GM12878 (cell line): ENCODE measurements at regions not wholly inside any gene's neighbourhood (a gene's known extent, or its start where the extent isn't known, plus 50 kb on each side); places are given as distances from the start of the nearest gene placed in this dataset.

ENCODE experiments used
- CBX5 ChIP-seq: sonication (generic); IDR thresholded peaks from 2 replicates; pipeline ENCODE4 v1.6.1; 2016; ENCODE audit warnings: low read depth, moderate library complexity, mild to moderate bottlenecking, inconsistent platforms
- CREB1 ChIP-seq: IDR thresholded peaks from 2 replicates; pipeline ENCODE4 v1.6.1; 2012; ENCODE audit warnings: low read depth, mild to moderate bottlenecking, inconsistent platforms
- DPF2 ChIP-seq: fragments of 450-650 bp; IDR thresholded peaks from 2 replicates; pipeline ENCODE4 v1.6.1; 2017; ENCODE audit warnings: mild to moderate bottlenecking
- EZH2 ChIP-seq: IDR thresholded peaks from 2 replicates; pipeline ENCODE4 v1.6.1; 2012; ENCODE audit warnings: low read depth, mild to moderate bottlenecking, control low read depth, inconsistent platforms, low read length, borderline replicate concordance; ENCODE audit not compliant: control insufficient read depth
- PAX5 ChIP-seq: IDR thresholded peaks from 2 replicates; pipeline ENCODE4 v1.6.1; 2011; ENCODE audit warnings: low read depth, low read length, borderline replicate concordance
- POLR2AphosphoS5 ChIP-seq: IDR thresholded peaks from 2 replicates; pipeline ENCODE4 v1.6.1; 2011; ENCODE audit warnings: mild to moderate bottlenecking, low read length, inconsistent platforms
- RCOR1 ChIP-seq: conservative IDR thresholded peaks from 2 replicates; pipeline ENCODE4 v1.6.1; 2012; ENCODE audit warnings: low read depth, low read length, improper control_type of control experiment
- RFX5 ChIP-seq: IDR thresholded peaks from 2 replicates; pipeline ENCODE4 v1.6.1; 2011; ENCODE audit warnings: low read depth, low read length, improper control_type of control experiment
- SUZ12 ChIP-seq: fragments of 200-600 bp; sonication (generic); IDR thresholded peaks from one replicate; pipeline ENCODE4 v1.6.1; 2018; ENCODE audit warnings: antibody characterized with exemption, mild to moderate bottlenecking; ENCODE audit not compliant: unreplicated experiment
- YY1 ChIP-seq: IDR thresholded peaks from 2 replicates; pipeline ENCODE4 v1.6.1; 2011; ENCODE audit warnings: low read depth, mild to moderate bottlenecking, low read length
- TF ChIP-seq, protein P1 (sequence below): IDR thresholded peaks from 2 replicates; pipeline ENCODE4 v1.6.1; 2011; ENCODE audit warnings: low read depth, mild to moderate bottlenecking, low read length, moderate library complexity, borderline replicate concordance; ENCODE audit errors: extremely low read depth
- TF ChIP-seq, protein P2 (sequence below), 3 experiments: IDR thresholded peaks in 2 of 3; conservative IDR thresholded peaks in 1 of 3; 2 replicates each; pipeline ENCODE4 v1.5.1; 2011; ENCODE audit warnings: low read depth in 3 of 3, low read length in 3 of 3, mild to moderate bottlenecking in 3 of 3, control low read depth in 2 of 3, moderate library complexity in 2 of 3, inconsistent platforms in 1 of 3, mixed read lengths in 1 of 3; ENCODE audit not compliant: control insufficient read depth in 2 of 3, insufficient read depth in 1 of 3; ENCODE audit errors: extremely low read depth in 1 of 3
- TF ChIP-seq, protein P3 (sequence below): fragments of 450-650 bp; IDR thresholded peaks from 2 replicates; pipeline ENCODE4 v1.6.1; 2016; ENCODE audit warnings: mild to moderate bottlenecking, moderate library complexity, borderline replicate concordance
- TF ChIP-seq, protein P4 (sequence below): fragments of 450-650 bp; IDR thresholded peaks from 2 replicates; pipeline ENCODE4 v1.6.1; 2016; ENCODE audit warnings: mild to moderate bottlenecking

GRCh38 chr13:53250272-53250875 is 221.8 kb downstream of the OLFM4 start:
- TF ChIP-seq RCOR1 (no peak), YY1 (no peak), POLR2AphosphoS5 (no peak), CBX5 (no peak), CREB1 (no peak), SUZ12 (no peak), RFX5 (no peak), DPF2 (no peak), EZH2 (no peak), PAX5 (no peak)
- TF ChIP-seq, protein P1, sequence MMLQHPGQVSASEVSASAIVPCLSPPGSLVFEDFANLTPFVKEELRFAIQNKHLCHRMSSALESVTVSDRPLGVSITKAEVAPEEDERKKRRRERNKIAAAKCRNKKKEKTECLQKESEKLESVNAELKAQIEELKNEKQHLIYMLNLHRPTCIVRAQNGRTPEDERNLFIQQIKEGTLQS = no peak
- TF ChIP-seq, protein P2, sequence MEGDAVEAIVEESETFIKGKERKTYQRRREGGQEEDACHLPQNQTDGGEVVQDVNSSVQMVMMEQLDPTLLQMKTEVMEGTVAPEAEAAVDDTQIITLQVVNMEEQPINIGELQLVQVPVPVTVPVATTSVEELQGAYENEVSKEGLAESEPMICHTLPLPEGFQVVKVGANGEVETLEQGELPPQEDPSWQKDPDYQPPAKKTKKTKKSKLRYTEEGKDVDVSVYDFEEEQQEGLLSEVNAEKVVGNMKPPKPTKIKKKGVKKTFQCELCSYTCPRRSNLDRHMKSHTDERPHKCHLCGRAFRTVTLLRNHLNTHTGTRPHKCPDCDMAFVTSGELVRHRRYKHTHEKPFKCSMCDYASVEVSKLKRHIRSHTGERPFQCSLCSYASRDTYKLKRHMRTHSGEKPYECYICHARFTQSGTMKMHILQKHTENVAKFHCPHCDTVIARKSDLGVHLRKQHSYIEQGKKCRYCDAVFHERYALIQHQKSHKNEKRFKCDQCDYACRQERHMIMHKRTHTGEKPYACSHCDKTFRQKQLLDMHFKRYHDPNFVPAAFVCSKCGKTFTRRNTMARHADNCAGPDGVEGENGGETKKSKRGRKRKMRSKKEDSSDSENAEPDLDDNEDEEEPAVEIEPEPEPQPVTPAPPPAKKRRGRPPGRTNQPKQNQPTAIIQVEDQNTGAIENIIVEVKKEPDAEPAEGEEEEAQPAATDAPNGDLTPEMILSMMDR (IDR thresholded peaks at IDR 0.05 in 2 of 3, conservative IDR thresholded peaks at IDR 0.05 in 1 of 3; ENCODE audit: control insufficient read depth in 2 of 3, extremely low read depth in 1 of 3, insufficient read depth in 1 of 3, low read depth in 3 of 3, low read length in 3 of 3) = peak; percentile 57 to 66 (median 63)
- TF ChIP-seq, protein P3, sequence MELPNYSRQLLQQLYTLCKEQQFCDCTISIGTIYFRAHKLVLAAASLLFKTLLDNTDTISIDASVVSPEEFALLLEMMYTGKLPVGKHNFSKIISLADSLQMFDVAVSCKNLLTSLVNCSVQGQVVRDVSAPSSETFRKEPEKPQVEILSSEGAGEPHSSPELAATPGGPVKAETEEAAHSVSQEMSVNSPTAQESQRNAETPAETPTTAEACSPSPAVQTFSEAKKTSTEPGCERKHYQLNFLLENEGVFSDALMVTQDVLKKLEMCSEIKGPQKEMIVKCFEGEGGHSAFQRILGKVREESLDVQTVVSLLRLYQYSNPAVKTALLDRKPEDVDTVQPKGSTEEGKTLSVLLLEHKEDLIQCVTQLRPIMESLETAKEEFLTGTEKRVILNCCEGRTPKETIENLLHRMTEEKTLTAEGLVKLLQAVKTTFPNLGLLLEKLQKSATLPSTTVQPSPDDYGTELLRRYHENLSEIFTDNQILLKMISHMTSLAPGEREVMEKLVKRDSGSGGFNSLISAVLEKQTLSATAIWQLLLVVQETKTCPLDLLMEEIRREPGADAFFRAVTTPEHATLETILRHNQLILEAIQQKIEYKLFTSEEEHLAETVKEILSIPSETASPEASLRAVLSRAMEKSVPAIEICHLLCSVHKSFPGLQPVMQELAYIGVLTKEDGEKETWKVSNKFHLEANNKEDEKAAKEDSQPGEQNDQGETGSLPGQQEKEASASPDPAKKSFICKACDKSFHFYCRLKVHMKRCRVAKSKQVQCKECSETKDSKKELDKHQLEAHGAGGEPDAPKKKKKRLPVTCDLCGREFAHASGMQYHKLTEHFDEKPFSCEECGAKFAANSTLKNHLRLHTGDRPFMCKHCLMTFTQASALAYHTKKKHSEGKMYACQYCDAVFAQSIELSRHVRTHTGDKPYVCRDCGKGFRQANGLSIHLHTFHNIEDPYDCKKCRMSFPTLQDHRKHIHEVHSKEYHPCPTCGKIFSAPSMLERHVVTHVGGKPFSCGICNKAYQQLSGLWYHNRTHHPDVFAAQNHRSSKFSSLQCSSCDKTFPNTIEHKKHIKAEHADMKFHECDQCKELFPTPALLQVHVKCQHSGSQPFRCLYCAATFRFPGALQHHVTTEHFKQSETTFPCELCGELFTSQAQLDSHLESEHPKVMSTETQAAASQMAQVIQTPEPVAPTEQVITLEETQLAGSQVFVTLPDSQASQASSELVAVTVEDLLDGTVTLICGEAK = no peak
- TF ChIP-seq, protein P4, sequence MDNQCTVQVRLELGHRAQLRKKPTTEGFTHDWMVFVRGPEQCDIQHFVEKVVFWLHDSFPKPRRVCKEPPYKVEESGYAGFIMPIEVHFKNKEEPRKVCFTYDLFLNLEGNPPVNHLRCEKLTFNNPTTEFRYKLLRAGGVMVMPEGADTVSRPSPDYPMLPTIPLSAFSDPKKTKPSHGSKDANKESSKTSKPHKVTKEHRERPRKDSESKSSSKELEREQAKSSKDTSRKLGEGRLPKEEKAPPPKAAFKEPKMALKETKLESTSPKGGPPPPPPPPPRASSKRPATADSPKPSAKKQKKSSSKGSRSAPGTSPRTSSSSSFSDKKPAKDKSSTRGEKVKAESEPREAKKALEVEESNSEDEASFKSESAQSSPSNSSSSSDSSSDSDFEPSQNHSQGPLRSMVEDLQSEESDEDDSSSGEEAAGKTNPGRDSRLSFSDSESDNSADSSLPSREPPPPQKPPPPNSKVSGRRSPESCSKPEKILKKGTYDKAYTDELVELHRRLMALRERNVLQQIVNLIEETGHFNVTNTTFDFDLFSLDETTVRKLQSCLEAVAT = no peak
